ENCODE measurements at regions not wholly inside any gene's neighbourhood (a gene's known extent, or its start where the extent isn't known, plus 50 kb on each side); places are given as distances from the start of the nearest gene placed in this dataset.
"Not testable (repeated sequence)": the region's sequence is repeated elsewhere in the genome, so short reads cannot be mapped to it uniquely, and the experiment has no call there.

GRCh38 chr1:68767941-68768340 is 271.1 kb upstream of the DEPDC1 start:
- no peak overlapping the region for H3K4me3 ChIP-seq (replicated peaks in 1 of 2; ENCODE audit: low read depth in 2 of 2, low read length in 2 of 2)
- no peak for DNase-seq (ENCODE audit: low read depth in 2 of 2)
- TF ChIP-seq CTCF (IDR thresholded peaks at IDR 0.05; ENCODE audit: low read depth, low read length), result no peak

GRCh38 chr1:68770817-68771216 is 273.9 kb upstream of the DEPDC1 start:
- DNase-seq (ENCODE audit: low read depth in 2 of 2), result no peak
- H3K4me3 ChIP-seq (replicated peaks in 1 of 2; ENCODE audit: low read depth in 2 of 2, low read length in 2 of 2), result no peak overlapping the region
- TF ChIP-seq CTCF (IDR thresholded peaks at IDR 0.05; ENCODE audit: low read depth, low read length), result no peak

- DNase-seq (ENCODE audit: low read depth in 2 of 2), result no peak
- H3K4me3 ChIP-seq (replicated peaks in 1 of 2; ENCODE audit: low read depth in 2 of 2, low read length in 2 of 2), result no peak overlapping the region
- TF ChIP-seq CTCF (IDR thresholded peaks at IDR 0.05; ENCODE audit: low read depth, low read length), result no peak
These were observed 281.0 kb upstream of the DEPDC1 start for GRCh38 chr1:68777851-68778250.

- not testable (repeated sequence) for H3K4me3 ChIP-seq (replicated peaks in 1 of 2; ENCODE audit: low read depth in 2 of 2, low read length in 2 of 2); DNase-seq (ENCODE audit: low read depth in 2 of 2)
These were observed 283.0 kb upstream of the DEPDC1 start for GRCh38 chr1:68779841-68780240.

GRCh38 chr1:68780919-68781318 is 284.0 kb upstream of the DEPDC1 start:
- H3K4me3 ChIP-seq (replicated peaks in 1 of 2; ENCODE audit: low read depth in 2 of 2, low read length in 2 of 2), result no peak overlapping the region
- DNase-seq (ENCODE audit: low read depth in 2 of 2), result no peak
- TF ChIP-seq CTCF (IDR thresholded peaks at IDR 0.05; ENCODE audit: low read depth, low read length), result no peak

GRCh38 chr1:68782890-68783289 is 286.0 kb upstream of the DEPDC1 start:
- TF ChIP-seq CTCF (IDR thresholded peaks at IDR 0.05; ENCODE audit: low read depth, low read length), result no peak
- no peak overlapping the region for H3K4me3 ChIP-seq (replicated peaks in 1 of 2; ENCODE audit: low read depth in 2 of 2, low read length in 2 of 2)
- no peak for DNase-seq (ENCODE audit: low read depth in 2 of 2)

GRCh38 chr1:68785328-68785727 is 288.4 kb upstream of the DEPDC1 start:
- TF ChIP-seq CTCF (IDR thresholded peaks at IDR 0.05; ENCODE audit: low read depth, low read length), result no peak
- no peak overlapping the region for H3K4me3 ChIP-seq (replicated peaks in 1 of 2; ENCODE audit: low read depth in 2 of 2, low read length in 2 of 2)

More at GRCh38 chr1:68785328-68785727, 288.4 kb upstream of the DEPDC1 start:
- DNase-seq (ENCODE audit: low read depth in 2 of 2), result no peak

All from cardiac fibroblast (primary cell).